GM21737 (cell line): ENCODE measurements at regions not wholly inside any gene's neighbourhood (a gene's known extent, or its start where the extent isn't known, plus 50 kb on each side); places are given as distances from the start of the nearest gene placed in this dataset.
A peak's percentile ranks its signal among the peaks of the same experiment; 100 is the strongest.

Experiments
- ATAC-seq: cut with Tn5 transposase; IDR thresholded peaks from one replicate; pipeline ENCODE4 v1.9.1; 2021; ENCODE audit warnings: mild to moderate bottlenecking, moderate library complexity; ENCODE audit not compliant: unreplicated experiment

DNA sequence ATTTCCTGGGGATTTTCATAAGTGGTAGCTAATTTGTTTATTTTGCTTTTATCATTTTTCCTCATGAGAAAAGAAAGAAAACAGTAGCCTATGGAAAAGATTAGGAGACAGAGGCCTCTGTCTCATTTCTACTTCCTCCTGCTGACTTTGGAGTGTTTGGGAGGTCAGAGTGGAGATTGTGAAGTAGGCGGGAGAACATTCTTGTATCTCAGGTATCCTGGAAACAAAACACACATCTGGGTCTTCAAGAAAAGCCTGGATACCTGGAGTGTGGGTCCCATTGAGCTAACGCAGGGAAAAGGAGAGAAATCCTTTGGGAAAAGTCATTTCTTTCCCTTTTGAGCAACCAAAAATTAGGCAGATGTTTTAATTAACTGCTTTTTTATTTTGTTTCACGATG is 161.5 kb upstream of the DMAC1 start:
- ATAC-seq: no peak

GRCh38 chr9:7960320-7961050 is 160.9 kb upstream of the DMAC1 start:
- ATAC-seq: no peak

DNA sequence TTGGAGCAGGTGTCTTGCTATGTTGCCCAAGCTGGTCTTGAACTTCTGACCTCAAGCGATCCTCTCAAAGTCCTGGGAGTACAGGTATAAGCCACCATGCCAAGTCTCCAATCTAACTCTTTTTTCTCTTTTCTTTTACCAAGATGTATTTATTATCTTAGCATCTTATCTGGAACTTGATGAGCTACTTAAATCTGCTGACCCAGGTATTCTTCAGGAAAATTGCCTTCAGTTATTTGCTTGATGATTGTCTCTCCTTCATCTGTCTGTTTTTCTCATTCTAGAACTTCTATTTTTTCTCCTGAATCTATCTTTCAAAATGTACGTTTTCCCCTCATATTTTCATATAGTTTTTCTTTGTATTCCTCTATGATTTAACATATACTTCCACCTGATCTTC is 158.2 kb upstream of the DMAC1 start:
- no peak for ATAC-seq

DNA sequence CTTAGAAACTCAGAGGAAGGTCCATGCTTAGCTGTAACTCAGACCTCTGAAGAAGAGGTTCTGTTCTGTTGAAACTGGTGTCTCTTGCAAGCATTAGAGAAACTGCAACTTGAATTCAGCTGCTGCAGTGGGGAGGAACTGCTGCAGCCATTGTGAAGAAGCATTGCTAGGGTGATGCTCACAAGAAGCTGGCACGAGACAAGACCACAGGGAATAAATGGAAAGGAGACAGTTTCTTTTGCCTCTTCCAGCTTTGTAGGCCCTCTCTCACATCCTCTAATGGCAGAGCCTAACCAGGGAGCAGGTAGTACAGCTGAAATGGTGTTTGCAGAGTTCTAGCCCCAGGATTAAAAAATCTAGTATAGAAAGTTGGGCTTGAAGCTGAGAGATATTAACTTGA is 148.0 kb upstream of the DMAC1 start:
- no peak for ATAC-seq

DNA sequence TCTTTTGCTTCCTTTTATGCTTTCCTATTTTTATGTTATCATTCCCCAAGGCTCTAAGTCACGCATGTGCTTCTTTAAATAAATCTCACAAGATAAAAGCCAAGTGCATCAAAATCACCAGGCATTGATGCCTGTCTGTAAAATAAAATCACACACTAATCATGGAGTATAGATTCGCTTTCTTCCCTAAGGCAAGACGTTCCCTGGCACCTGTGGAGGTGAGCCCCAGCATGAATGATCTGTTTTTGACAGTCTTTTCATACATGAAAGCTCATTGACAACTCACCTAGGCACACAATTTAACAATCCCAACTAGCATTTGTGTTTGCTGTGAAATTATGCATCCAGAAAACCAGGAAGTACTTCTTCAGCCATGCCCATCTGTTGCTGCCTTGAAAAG is 146.9 kb upstream of the DMAC1 start:
- no peak for ATAC-seq

GRCh38 chr9:7944572-7944971 is 145.0 kb upstream of the DMAC1 start:
- no peak for ATAC-seq

DNA sequence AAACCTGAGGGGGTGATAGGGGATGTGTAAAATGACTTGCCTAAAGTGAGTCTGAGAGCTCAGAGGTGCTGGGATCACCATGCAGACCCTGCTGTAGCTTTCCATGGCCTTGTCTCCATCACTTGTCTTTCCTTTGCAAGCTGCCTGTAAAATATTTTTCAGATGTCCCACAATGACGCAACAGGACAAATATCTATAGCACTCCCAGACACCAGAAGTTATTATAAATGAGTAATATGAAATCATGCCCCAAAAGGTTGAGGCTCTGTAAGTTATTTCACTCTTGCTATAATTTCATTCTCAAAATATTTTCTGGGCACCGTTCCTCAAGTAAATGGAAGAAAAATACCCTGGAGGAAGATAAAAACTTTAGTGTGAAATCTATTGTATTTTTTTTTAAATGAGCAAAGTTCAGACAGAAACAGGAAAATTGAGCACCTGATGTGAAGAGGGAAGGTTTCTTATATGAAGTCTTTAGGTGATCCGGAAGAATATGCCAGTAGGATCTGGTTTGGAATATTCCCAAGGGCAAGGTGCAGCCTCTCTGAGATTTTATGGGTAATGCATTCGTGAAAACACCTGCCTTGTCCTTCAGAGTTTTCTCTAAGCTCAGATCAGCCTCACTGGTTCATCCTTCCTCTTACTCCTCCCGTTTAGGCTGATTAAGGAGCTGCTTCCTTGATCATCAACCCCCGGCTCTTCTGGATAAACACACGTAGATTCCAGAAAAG is 138.3 kb upstream of the DMAC1 start:
- no peak for ATAC-seq

GRCh38 chr9:7936996-7937395 is 137.4 kb upstream of the DMAC1 start:
- ATAC-seq: no peak

DNA sequence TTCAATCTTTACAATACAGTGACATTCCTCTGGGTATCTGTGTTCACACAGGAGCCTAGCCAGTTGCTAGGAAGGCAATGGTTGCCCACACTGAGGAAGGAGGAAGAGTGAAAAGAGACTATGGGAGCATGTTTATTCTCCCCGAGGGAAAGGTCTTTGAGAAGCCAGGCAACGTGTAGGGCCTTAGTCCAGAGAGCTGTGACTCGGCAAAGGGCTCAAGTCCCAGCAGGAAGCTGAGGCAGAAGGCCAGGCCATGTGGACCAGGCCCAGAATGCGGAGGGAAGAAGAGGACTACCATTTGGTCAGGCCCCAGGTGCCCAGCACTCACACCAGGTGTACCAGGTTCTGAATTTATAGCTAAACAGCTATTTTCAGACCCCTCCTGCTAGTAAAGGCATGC is 136.6 kb upstream of the DMAC1 start:
- ATAC-seq: no peak

DNA sequence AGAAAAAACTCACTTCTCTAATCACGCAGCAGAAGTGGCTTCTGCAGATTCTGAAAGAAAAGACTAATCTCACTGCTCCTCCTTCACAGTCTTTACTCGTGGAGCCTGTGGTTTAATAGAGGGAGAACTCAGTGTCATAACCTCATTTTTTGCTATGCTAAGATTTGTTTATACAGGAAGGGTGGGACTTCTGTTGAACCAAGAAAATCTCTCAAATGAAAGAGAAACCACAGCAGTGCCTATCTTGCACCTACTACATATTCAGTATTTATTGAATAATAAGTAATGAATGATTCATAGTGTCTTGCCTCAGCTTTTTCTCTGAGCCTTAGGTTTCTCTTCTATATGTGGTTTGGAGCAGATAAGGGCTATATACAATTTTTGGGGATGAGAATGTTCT is 136.1 kb upstream of the DMAC1 start:
- ATAC-seq: peak; percentile 71

GRCh38 chr9:7932767-7933166 is 133.2 kb upstream of the DMAC1 start:
- no peak for ATAC-seq

DNA sequence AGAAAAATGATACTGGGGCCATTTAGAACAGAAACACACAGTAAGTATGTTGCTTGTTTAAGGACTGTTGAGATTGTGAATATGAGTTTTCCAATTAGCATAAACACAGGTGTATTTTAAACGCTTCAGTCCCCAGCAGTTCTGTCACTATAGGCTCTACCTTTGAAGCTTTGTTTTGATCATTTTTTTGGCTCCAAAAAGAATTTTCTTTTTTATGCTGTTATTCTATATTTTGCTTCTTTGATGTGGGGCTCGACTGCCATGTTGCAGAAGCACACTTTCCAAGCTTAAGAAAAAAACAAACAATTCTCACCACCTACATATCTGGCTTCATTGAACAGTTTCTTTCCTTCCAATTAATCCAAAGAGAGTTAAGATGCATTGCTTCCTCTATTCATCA is 131.0 kb upstream of the DMAC1 start:
- no peak for ATAC-seq

GRCh38 chr9:7921545-7922197 is 122.1 kb upstream of the DMAC1 start:
- no peak for ATAC-seq

DNA sequence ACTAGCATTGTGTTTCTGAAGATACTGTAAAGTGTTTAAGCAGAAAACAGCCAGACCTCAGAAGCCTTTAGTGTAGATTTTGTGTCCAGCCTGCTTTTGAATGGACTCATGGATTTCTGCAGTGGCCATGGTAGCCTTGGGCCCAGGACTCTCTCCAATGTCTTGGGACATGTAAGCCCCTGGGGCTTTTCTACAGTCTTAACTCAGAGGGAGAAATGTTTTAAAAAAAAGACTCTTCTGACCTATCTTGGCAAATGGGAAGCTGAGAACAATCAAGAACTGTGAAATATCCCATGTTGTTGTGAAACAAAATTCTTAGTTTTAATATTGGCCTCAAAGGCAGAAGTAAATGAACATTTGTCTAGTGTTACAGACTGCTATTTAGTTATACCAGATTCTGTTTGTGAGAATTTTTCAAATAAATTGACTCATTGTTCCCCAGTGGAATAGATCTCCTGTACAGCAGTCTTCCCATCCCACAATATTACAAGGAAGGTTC is 112.5 kb upstream of the DMAC1 start:
- ATAC-seq: no peak

DNA sequence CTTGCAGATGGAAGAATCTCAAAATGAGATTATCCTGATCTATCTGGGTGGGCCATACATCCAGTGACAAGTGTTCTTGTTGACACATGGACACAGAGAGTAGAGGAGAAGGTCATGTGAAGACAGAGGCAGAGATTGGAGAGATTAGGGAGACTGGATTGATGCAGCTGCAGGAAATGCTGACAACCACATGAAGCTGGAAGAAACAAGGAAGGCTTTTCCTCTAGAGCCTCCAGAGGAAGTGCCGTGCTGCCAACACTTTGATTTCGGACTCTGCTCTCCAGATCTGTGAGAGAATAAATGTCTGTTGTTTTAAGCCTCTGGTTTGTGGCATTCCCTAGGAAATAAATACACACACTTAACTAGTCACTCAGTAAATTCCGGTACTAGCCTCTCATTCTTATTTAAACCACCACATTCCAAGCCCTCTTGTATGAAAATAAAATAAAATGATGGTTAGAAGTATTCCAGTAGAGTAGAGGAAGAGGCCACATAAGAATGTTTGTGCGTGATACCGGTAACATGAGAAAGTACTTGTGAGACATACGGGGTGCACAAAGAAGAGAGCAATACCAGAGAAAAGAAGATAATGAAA is 110.9 kb upstream of the DMAC1 start:
- no peak for ATAC-seq

DNA sequence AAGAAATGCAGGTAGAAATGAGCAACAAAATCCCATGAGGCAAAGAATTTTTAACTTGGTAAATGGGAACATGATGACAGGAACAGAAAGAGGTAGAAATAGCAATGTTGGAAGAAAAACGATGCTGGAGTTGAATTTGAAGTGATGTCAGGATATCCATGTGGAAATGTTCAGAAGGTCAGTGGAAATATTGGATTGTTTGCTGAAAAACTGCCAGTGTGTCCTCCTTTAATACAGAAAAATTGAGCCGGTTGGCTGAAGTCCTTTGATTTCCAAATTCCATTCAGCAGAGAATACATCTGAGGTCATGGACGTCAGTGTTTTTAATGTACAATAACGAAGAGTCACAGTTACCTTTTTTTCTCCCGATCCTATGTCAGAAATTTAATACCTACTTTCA is 110.0 kb upstream of the DMAC1 start:
- no peak for ATAC-seq

DNA sequence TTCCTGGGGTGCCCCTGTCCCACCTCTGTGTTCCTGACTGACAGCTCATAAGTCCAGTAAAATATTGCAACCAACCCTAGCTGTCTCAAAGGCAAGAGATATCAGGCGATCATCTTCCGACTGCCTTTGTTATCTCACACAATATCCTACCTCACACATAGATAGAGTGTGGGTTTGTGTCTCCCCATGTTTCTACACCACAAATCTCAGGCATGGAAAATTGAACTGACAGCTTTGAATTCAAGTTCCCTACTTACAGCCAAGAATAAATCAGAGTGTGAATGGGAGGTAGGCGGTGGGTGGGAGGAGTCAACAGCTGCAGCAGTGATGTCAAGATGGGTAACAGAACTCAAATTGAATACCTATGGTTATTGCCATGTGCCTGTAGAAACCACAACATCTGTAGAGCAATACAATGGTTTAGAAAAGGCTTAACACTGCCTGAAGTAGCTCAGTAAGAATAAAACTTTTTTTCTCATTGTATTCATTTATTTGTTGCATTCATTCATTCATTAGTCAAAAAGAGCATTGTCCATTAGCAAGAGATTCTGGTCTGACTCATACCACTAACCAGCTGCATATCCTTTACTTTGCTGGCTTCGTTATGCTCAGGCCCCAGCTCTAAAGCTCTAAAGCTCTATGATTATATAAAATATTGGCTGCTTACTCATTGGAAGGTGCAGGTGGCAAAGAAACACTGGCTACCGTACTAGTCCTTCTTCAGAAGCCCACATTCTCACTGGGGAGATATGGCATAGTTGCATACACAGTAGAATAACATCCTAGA is 108.2 kb upstream of the DMAC1 start:
- no peak for ATAC-seq

- no peak for ATAC-seq
These were observed 107.4 kb upstream of the DMAC1 start for GRCh38 chr9:7906783-7907550.

DNA sequence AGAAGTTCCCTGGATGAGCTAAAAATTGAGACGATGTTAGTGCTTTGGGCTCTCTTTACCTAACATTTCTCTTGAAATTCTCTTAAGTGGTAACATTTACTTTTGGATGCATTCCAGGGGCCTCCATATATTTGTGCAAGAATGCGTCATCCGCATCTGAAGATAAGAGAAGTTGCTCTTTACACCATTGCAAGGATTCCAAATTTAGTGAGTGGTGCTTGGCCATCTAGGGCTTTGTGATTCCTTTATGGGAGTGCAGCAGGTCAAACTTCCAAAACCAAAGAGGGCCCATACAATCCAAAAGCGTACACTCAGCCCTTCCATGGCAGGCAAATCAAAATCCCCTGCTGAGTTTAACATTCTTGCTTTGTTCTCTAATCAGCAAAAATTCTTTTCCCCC is 102.0 kb upstream of the DMAC1 start:
- ATAC-seq: no peak

GRCh38 chr9:7900541-7900940 is 101.0 kb upstream of the DMAC1 start:
- no peak for ATAC-seq
